ENCODE measurements at regions not wholly inside any gene's neighbourhood (a gene's known extent, or its start where the extent isn't known, plus 50 kb on each side); places are given as distances from the start of the nearest gene placed in this dataset.

GRCh38 chr11:122353561-122353960 lies 237.5 kb upstream of the BLID start (continued):
- no peak for TF ChIP-seq EGR1 (IDR thresholded peaks at IDR 0.05; ENCODE audit: low read depth)
- TF ChIP-seq SIN3A (IDR thresholded peaks at IDR 0.05; ENCODE audit: low read depth) = no peak
- TF ChIP-seq CEBPB (IDR thresholded peaks at IDR 0.05; ENCODE audit: low read depth) = no peak

- BruUV-seq (replicated peaks) = no TSS peak
Observed at GRCh38 chr11:122348659-122349409, 232.8 kb upstream of the BLID start.

More at GRCh38 chr11:122348659-122349409, 232.8 kb upstream of the BLID start:
- DNase-seq (ENCODE audit: low read depth, low spot score) = no peak
- H3K4me1 ChIP-seq (ENCODE audit: control insufficient read depth in 1 of 2, insufficient read depth in 2 of 2, low read length in 2 of 2) = peaks cover 0 to 3% of the 10 kb centered on the region in 2 experiments; a peak in 1 of 4 replicates
- H3K27me3 ChIP-seq (ENCODE audit: insufficient read depth, low read length) = no peaks in the 10 kb centered on the region
- H3K9ac ChIP-seq (ENCODE audit: low read length) = no peak overlapping the region
- H2AFZ ChIP-seq (ENCODE audit: low read depth, low read length, poor library complexity, severe bottlenecking) = no peak overlapping the region
- RAD21 ChIA-PET (ENCODE audit: low non-redundant PET in 1 of 2, low total read pairs in 2 of 2, uncharacterized antibody in 2 of 2, unreplicated experiment in 2 of 2) = no interaction called here
- CTCF ChIA-PET = no interaction called here
- intact Hi-C loops (cut with micrococcal nuclease) = no loop called here
- no peaks in the 10 kb centered on the region for H4K20me1 ChIP-seq (ENCODE audit: insufficient read depth)
- H3K4me3 ChIP-seq (replicated peaks in 1 of 2; ENCODE audit: low read depth in 1 of 2, low read length in 2 of 2) = no peak overlapping the region
- no peak for ATAC-seq
- no peaks in the 10 kb centered on the region for H3K36me3 ChIP-seq (ENCODE audit: control insufficient read depth in 1 of 2, insufficient read depth in 2 of 2, low read length in 2 of 2)
- H3K4me2 ChIP-seq (ENCODE audit: low read length) = no peak overlapping the region
- H3K9me2 ChIP-seq (ENCODE audit: insufficient read depth) = no peaks in the 10 kb centered on the region
- POLR2A ChIA-PET = no interaction called here
- TF ChIP-seq CTCF (IDR thresholded peaks at IDR 0.05 in 2 of 3, conservative IDR thresholded peaks at IDR 0.05 in 1 of 3; ENCODE audit: borderline replicate concordance in 1 of 3, insufficient read depth in 1 of 3, low read depth in 2 of 3, low read length in 2 of 3) (no peak), TCF7L2 (IDR thresholded peaks at IDR 0.05; ENCODE audit: borderline replicate concordance, extremely low read depth, insufficient read depth, insufficient read length) (no peak), POLR2A (IDR thresholded peaks at IDR 0.05; ENCODE audit: borderline replicate concordance, extremely low read depth, insufficient read depth, insufficient read length) (no peak), EZH2 (IDR thresholded peaks at IDR 0.05) (no peak), MAX (IDR thresholded peaks at IDR 0.05) (no peak), YY1 (IDR thresholded peaks at IDR 0.05; ENCODE audit: extremely low read depth, insufficient replicate concordance, low read depth, low read length) (no peak), EZH2phosphoT487 (IDR thresholded peaks at IDR 0.05; ENCODE audit: borderline replicate concordance) (no peak), CEBPB (IDR thresholded peaks at IDR 0.05; ENCODE audit: low read depth) (no peak), ZFX (IDR thresholded peaks at IDR 0.05) (no peak), JUND (IDR thresholded peaks at IDR 0.05) (no peak), SIN3A (IDR thresholded peaks at IDR 0.05; ENCODE audit: low read depth) (no peak), FOSL1 (IDR thresholded peaks at IDR 0.05; ENCODE audit: low read depth) (no peak), RAD21 (IDR thresholded peaks at IDR 0.05; ENCODE audit: low read depth) (no peak), ATF3 (IDR thresholded peaks at IDR 0.05) (no peak), SP1 (IDR thresholded peaks at IDR 0.05; ENCODE audit: low read depth) (no peak), POLR2AphosphoS5 (IDR thresholded peaks at IDR 0.05; ENCODE audit: low read depth, low read length) (no peak)
- no peaks in the 10 kb centered on the region for H3K79me2 ChIP-seq (ENCODE audit: insufficient read depth, low read length)
- no peaks in the 10 kb centered on the region for H3K9me3 ChIP-seq (ENCODE audit: control insufficient read depth in 1 of 2, insufficient read depth in 1 of 2, low read depth in 1 of 2, low read length in 2 of 2)
- no peak overlapping the region for H3K27ac ChIP-seq (ENCODE audit: low read depth, low read length)

Data from HCT116 (cell line).